NCI-H1092 treated with DMSO at 0.1 percent for 48 hours (cell line): ENCODE measurements at regions not wholly inside any gene's neighbourhood (a gene's known extent, or its start where the extent isn't known, plus 50 kb on each side); places are given as distances from the start of the nearest gene placed in this dataset.

ENCODE experiments used
- DNase-seq: peaks from one replicate; lab custom pipeline; 2025; lab: John Stamatoyannopoulos, UW

- DNase-seq = no peak
These were observed 280.3 kb upstream of the NUDT12 start for GRCh38 chr5:103842936-103843335.

- DNase-seq = no peak
These were observed 278.0 kb upstream of the NUDT12 start for GRCh38 chr5:103840600-103840999.

- no peak for DNase-seq
These were observed 271.6 kb upstream of the NUDT12 start for GRCh38 chr5:103834216-103834615.

- no peak for DNase-seq
These were observed 267.0 kb upstream of the NUDT12 start for GRCh38 chr5:103829585-103829984.

GRCh38 chr5:103827976-103828375, 265.4 kb upstream of the NUDT12 start:
- no peak for DNase-seq

GRCh38 chr5:103821361-103821760, 258.8 kb upstream of the NUDT12 start:
- no peak for DNase-seq

- DNase-seq = peak; percentile 75
These were observed 246.0 kb upstream of the NUDT12 start for GRCh38 chr5:103808464-103809106.

GRCh38 chr5:103804711-103805110, 242.1 kb upstream of the NUDT12 start:
- DNase-seq = no peak

- DNase-seq = no peak
These were observed 239.1 kb upstream of the NUDT12 start for GRCh38 chr5:103801681-103802080.

GRCh38 chr5:103800741-103801495, 238.3 kb upstream of the NUDT12 start:
- DNase-seq = peak; percentile 6

GRCh38 chr5:103793595-103794182, 231.1 kb upstream of the NUDT12 start:
- no peak for DNase-seq

GRCh38 chr5:103785569-103785968, 223.0 kb upstream of the NUDT12 start:
- no peak for DNase-seq

- no peak for DNase-seq
These were observed 221.1 kb upstream of the NUDT12 start for GRCh38 chr5:103783669-103784068.

- no peak for DNase-seq
These were observed 218.2 kb upstream of the NUDT12 start for GRCh38 chr5:103780794-103781193.

GRCh38 chr5:103774721-103775120, 212.1 kb upstream of the NUDT12 start:
- no peak for DNase-seq

- DNase-seq = no peak
These were observed 209.7 kb upstream of the NUDT12 start for GRCh38 chr5:103772248-103772647.

- DNase-seq = no peak
These were observed 201.8 kb upstream of the NUDT12 start for GRCh38 chr5:103764403-103764802.

- DNase-seq = no peak
These were observed 196.4 kb upstream of the NUDT12 start for GRCh38 chr5:103758996-103759395.

GRCh38 chr5:103755974-103756373, 193.4 kb upstream of the NUDT12 start:
- no peak for DNase-seq

GRCh38 chr5:103745353-103746065, 182.9 kb upstream of the NUDT12 start:
- DNase-seq = no peak

- DNase-seq = peak; percentile 36
These were observed 181.6 kb upstream of the NUDT12 start for GRCh38 chr5:103744159-103744558.

- no peak for DNase-seq
These were observed 180.8 kb upstream of the NUDT12 start for GRCh38 chr5:103743421-103743820.

- no peak for DNase-seq
These were observed 179.4 kb upstream of the NUDT12 start for GRCh38 chr5:103741984-103742383.
